ENCODE measurements at regions not wholly inside any gene's neighbourhood (a gene's known extent, or its start where the extent isn't known, plus 50 kb on each side); places are given as distances from the start of the nearest gene placed in this dataset.

DNA sequence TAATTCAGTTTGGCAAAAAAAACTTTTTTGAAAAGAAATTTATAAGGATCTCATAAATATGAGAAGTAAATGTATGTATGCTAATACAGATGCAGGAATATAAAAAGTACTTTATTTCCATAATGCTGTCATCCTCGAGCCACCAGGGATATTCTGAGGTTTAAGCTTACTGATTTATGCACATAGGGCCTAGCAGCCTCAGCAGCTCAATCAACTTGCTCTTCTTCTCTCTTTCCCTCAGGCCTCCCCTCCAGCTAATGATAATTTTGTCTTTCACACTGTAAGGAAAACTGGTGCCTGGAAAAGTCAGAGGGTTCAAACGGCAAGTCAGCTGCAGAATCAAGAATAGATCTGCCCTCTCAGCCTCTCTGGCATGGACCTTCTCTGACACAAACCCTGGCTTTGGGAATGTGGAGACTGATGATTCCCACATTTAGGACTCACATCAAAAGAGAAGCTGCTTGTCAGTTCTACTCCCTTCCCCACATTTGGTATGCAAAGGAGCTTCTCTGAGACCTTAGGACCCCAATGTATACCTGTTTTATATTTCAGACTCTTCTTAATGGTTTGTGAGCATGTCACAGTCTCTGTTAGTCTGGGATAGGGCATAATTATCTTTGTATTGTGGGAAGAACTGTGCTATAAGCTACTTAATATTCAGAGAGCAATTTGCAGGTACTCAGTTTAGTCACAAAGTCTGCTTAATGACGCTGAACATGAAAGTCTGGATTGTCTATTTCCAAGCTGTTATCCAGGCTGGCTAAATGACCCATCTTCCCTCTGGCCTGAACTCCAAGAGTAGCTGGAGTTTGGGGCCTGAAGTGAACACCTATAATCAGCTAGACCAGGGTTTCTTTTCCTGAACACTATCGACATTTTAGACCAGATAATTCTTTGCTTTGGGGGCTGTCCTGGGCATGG is 52.1 kb upstream of the DIPK1A start:
- DNase-seq, result no peak

DNA sequence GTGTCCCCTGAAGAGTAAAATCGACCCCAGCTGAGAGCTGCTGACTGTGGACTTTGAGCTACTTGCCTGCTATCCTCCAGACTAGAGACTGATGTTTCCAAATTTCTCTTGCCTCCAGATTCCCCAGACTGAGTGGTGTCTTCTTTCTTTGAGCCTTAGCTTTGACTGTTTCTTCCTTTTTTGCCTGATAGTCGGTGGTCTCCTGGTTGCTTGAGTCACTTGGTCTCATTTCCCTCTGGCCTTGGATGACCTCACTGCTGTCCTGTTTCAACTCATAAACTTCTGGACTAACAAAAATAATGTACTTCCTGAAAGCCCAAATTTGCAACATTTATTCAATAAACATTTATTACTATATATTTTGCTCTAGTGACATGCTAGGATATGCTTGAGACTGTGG is 52.9 kb upstream of the DIPK1A start:
- no peak for DNase-seq

- DNase-seq, result no peak
Observed at GRCh38 chr1:93015590-93015989, 54.3 kb upstream of the DIPK1A start.

DNA sequence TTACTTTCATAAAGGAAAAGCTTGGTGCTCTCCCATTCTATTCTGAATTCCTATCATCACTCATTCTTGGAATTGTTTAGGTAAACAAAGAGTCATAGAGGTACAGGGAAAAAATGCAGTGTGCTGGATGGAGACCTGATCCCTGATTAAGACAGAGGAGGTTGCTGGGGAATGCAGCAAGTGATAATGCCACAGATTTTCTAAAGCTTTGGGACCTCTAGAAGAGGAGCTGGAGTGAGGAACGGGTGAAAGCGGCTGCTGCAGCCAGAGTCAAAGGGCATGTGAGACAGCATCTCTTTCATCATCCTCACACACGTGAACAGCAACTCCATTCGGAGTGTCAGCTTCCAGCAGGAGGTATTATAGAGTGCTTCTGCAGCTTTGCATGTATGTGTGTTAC is 54.9 kb upstream of the DIPK1A start:
- no peak for DNase-seq

DNA sequence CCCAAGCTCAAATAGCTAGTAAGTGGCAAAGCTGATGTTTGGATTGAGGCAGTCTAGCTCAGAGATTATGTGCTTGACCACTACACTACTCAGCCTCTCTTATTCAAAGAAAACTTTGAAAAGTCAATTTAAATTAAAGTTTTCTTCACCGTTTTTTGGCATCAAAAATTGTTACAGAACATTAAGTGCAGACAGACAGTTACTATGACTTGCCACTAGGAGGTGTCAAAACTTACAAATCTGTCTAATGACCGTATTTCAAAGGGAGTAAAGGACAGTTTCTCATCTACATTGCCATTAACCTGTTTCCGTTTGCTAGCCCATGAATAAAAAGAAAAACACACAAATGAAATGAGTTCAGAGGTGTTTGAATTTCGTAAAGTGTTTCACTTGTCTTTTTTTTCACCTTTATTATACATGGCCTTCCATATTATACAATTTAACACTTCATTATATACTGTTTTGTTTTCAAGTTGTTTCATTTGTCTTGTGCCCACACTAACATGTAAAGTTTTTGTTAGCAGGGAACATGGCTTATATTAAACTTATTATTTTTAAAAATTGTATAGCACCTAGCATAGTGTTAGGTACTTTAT is 57.4 kb upstream of the MTF2 start:
- DNase-seq, result peak; percentile 15 to 19

- DNase-seq, result no peak
Observed at GRCh38 chr1:93022580-93022979, 56.5 kb upstream of the MTF2 start.

GRCh38 chr1:93023281-93023680 is 55.8 kb upstream of the MTF2 start:
- DNase-seq, result no peak

- DNase-seq, result no peak
Observed at GRCh38 chr1:93025572-93025971, 53.5 kb upstream of the MTF2 start.

DNA sequence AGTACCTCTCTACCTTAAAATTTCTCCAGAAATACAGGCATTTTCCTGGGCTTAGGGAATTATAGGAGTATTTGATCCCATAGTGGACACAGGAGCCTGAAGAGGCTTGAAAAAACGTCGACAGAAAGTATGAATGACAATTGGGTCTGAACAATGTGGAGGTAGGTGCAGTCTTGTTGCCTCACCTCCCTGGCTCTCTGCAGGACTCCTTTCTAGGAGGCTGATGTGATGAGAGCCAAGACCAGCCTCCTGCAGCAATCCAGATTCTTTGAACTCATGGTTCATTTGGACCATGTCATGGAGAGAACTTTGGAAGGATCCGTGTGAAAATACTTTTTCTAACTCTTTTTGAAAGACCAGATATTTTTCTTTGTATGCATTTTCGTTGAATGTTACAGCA is 50.5 kb upstream of the MTF2 start:
- DNase-seq, result no peak
